HUES64 (cell line): ENCODE measurements at regions not wholly inside any gene's neighbourhood (a gene's known extent, or its start where the extent isn't known, plus 50 kb on each side); places are given as distances from the start of the nearest gene placed in this dataset.

Experiments used
- H3K27ac ChIP-seq: 2 replicates; pipeline ENCODE4 v1.7.0; 2013; ENCODE audit warnings: low read depth, low read length, inconsistent platforms
- H3K27me3 ChIP-seq: 2 replicates; pipeline ENCODE4 v1.6.1; 2013; ENCODE audit warnings: mild to moderate bottlenecking, low read length; ENCODE audit not compliant: insufficient read depth
- H3K36me3 ChIP-seq: 2 replicates; pipeline ENCODE4 v1.6.1; 2013; ENCODE audit warnings: mild to moderate bottlenecking, low read length; ENCODE audit not compliant: insufficient read depth
- H3K4me1 ChIP-seq: 2 replicates; pipeline ENCODE4 v1.6.1; 2013; ENCODE audit warnings: mild to moderate bottlenecking, low read length, moderate library complexity; ENCODE audit not compliant: insufficient read depth
- H3K4me3 ChIP-seq: 2 replicates; pipeline ENCODE4 v1.5.1; 2013; ENCODE audit warnings: mild to moderate bottlenecking, low read length, moderate library complexity
- H3K9ac ChIP-seq: 2 replicates; pipeline ENCODE4 v1.6.1; 2013; ENCODE audit warnings: mild to moderate bottlenecking, low read depth, low read length
- H3K9me3 ChIP-seq: 2 replicates; pipeline ENCODE4 v1.6.1; 2013; ENCODE audit warnings: low read depth, low read length; ENCODE audit not compliant: insufficient read depth
- WGBS: fragments of 150-250, 120-280 bp; methylation state at CpG from one replicate; pipeline ENCODE4 v1.1.7; 2013; ENCODE audit warnings: missing lambda C conversion rate; 5-methylcytosine and 5-hydroxymethylcytosine counted together

- WGBS: 46% methylated on average over 3 of the region's 3 CpGs
- H3K9ac ChIP-seq: no peak overlapping the region
Measured at GRCh38 chr16:65283181-65283651, 161.4 kb upstream of the CDH11 start.

GRCh38 chr16:65281586-65281985, 159.7 kb upstream of the CDH11 start:
- peaks cover 65% of the 10 kb centered on the region for H3K4me1 ChIP-seq
- H3K36me3 ChIP-seq: no peaks in the 10 kb centered on the region
- H3K4me3 ChIP-seq: no peak overlapping the region
- H3K9ac ChIP-seq: no peak overlapping the region
- WGBS: 29% methylated on average over 2 of the region's 2 CpGs
- no peaks in the 10 kb centered on the region for H3K27me3 ChIP-seq
- H3K9me3 ChIP-seq: no peaks in the 10 kb centered on the region
- H3K27ac ChIP-seq: peak overlapping the region; percentile 42; the same call in 1 of the 2 replicates

More at GRCh38 chr16:65283181-65283651, 161.4 kb upstream of the CDH11 start:
- Histone ChIP-seq H3K4me3 (no peak overlapping the region), H3K27ac (no peak overlapping the region), H3K27me3 (no peaks in the 10 kb centered on the region), H3K4me1 (peaks cover 75% of the 10 kb centered on the region), H3K36me3 (no peaks in the 10 kb centered on the region), H3K9me3 (no peaks in the 10 kb centered on the region)

GRCh38 chr16:65280845-65281512, 159.1 kb upstream of the CDH11 start:
- Histone ChIP-seq H3K9ac (no peak overlapping the region), H3K4me1 (peaks cover 65% of the 10 kb centered on the region), H3K36me3 (no peaks in the 10 kb centered on the region), H3K27ac (no peak overlapping the region), H3K9me3 (no peaks in the 10 kb centered on the region), H3K4me3 (no peak overlapping the region), H3K27me3 (no peaks in the 10 kb centered on the region)
- WGBS: 47% methylated on average over 8 of the region's 8 CpGs

GRCh38 chr16:65279576-65279975, 157.7 kb upstream of the CDH11 start:
- Histone ChIP-seq H3K4me1 (peaks cover 54% of the 10 kb centered on the region), H3K4me3 (no peak overlapping the region)
- 91% methylated on average over 1 of the region's 1 CpG for WGBS

GRCh38 chr16:65278874-65279273, 157.0 kb upstream of the CDH11 start:
- WGBS: 95% methylated on average over 6 of the region's 6 CpGs
- H3K9me3 ChIP-seq: no peaks in the 10 kb centered on the region
- no peak overlapping the region for H3K27ac ChIP-seq
- no peaks in the 10 kb centered on the region for H3K27me3 ChIP-seq
- H3K9ac ChIP-seq: no peak overlapping the region
- no peak overlapping the region for H3K4me3 ChIP-seq
- peaks cover 47% of the 10 kb centered on the region for H3K4me1 ChIP-seq
- no peaks in the 10 kb centered on the region for H3K36me3 ChIP-seq

More at GRCh38 chr16:65279576-65279975, 157.7 kb upstream of the CDH11 start:
- H3K27me3 ChIP-seq: no peaks in the 10 kb centered on the region
- H3K9me3 ChIP-seq: no peaks in the 10 kb centered on the region
- H3K9ac ChIP-seq: no peak overlapping the region
- no peaks in the 10 kb centered on the region for H3K36me3 ChIP-seq
- H3K27ac ChIP-seq: no peak overlapping the region; the same call in 1 of the 2 replicates

GRCh38 chr16:65274566-65274965, 152.7 kb upstream of the CDH11 start:
- no peak overlapping the region for H3K4me3 ChIP-seq
- no peaks in the 10 kb centered on the region for H3K36me3 ChIP-seq
- no peaks in the 10 kb centered on the region for H3K27me3 ChIP-seq
- no peak overlapping the region for H3K9ac ChIP-seq
- 91% methylated on average over 3 of the region's 3 CpGs for WGBS
- H3K4me1 ChIP-seq: peaks cover 6% of the 10 kb centered on the region
- no peak overlapping the region for H3K27ac ChIP-seq
- H3K9me3 ChIP-seq: no peaks in the 10 kb centered on the region

- WGBS: 91% methylated on average over 4 of the region's 4 CpGs
- no peak overlapping the region for H3K4me3 ChIP-seq
- no peaks in the 10 kb centered on the region for H3K36me3 ChIP-seq
- no peak overlapping the region for H3K9ac ChIP-seq
- no peaks in the 10 kb centered on the region for H3K9me3 ChIP-seq
- H3K4me1 ChIP-seq: 0 out of 2 replicates have a peak, but pooled peaks cover 2% of the 10 kb centered on the region
- H3K27me3 ChIP-seq: no peaks in the 10 kb centered on the region
- no peak overlapping the region for H3K27ac ChIP-seq
Measured at GRCh38 chr16:65272699-65273414, 151.0 kb upstream of the CDH11 start.

- 42% methylated on average over 1 of the region's 1 CpG for WGBS
- no peak overlapping the region for H3K4me3 ChIP-seq
Measured at GRCh38 chr16:65271996-65272395, 150.1 kb upstream of the CDH11 start.

GRCh38 chr16:65268331-65268730, 146.5 kb upstream of the CDH11 start:
- Histone ChIP-seq H3K27me3 (no peaks in the 10 kb centered on the region), H3K27ac (no peak overlapping the region), H3K36me3 (no peaks in the 10 kb centered on the region), H3K4me1 (0 out of 2 replicates have a peak, but pooled peaks cover 2% of the 10 kb centered on the region), H3K9me3 (no peaks in the 10 kb centered on the region), H3K9ac (no peak overlapping the region), H3K4me3 (no peak overlapping the region)
- 92% methylated on average over 1 of the region's 1 CpG for WGBS

More at GRCh38 chr16:65271996-65272395, 150.1 kb upstream of the CDH11 start:
- H3K4me1 ChIP-seq: 0 out of 2 replicates have a peak, but pooled peaks cover 2% of the 10 kb centered on the region
- no peak overlapping the region for H3K9ac ChIP-seq
- H3K9me3 ChIP-seq: no peaks in the 10 kb centered on the region
- no peak overlapping the region for H3K27ac ChIP-seq
- H3K36me3 ChIP-seq: no peaks in the 10 kb centered on the region
- H3K27me3 ChIP-seq: no peaks in the 10 kb centered on the region

GRCh38 chr16:65263896-65264295, 142.0 kb upstream of the CDH11 start:
- peaks cover 4% of the 10 kb centered on the region; the same call in 1 of the 2 replicates for H3K9me3 ChIP-seq
- no peak overlapping the region for H3K4me3 ChIP-seq
- no peak overlapping the region for H3K27ac ChIP-seq
- no peaks in the 10 kb centered on the region for H3K36me3 ChIP-seq
- 95% methylated on average over 1 of the region's 1 CpG for WGBS
- no peaks in the 10 kb centered on the region for H3K27me3 ChIP-seq
- H3K9ac ChIP-seq: no peak overlapping the region
- H3K4me1 ChIP-seq: 0 out of 2 replicates have a peak, but pooled peaks cover 2% of the 10 kb centered on the region

- Histone ChIP-seq H3K9ac (no peak overlapping the region), H3K9me3 (peaks cover 4% of the 10 kb centered on the region; the same call in 1 of the 2 replicates), H3K4me3 (no peak overlapping the region), H3K27ac (no peak overlapping the region), H3K27me3 (no peaks in the 10 kb centered on the region), H3K4me1 (no peaks in the 10 kb centered on the region), H3K36me3 (no peaks in the 10 kb centered on the region)
- WGBS: 100% methylated on average over 1 of the region's 1 CpG
Measured at GRCh38 chr16:65260746-65261145, 138.9 kb upstream of the CDH11 start.
